Stomach (tissue), 8 donors: ENCODE measurements at regions not wholly inside any gene's neighbourhood (a gene's known extent, or its start where the extent isn't known, plus 50 kb on each side); places are given as distances from the start of the nearest gene placed in this dataset.

Experiments used
- DNase-seq, 2 donors: peaks; one replicate each; pipeline versions ENCODE4 v3.0.0 to v3.0.0-alpha.2; 2013 to 2019
- H3K27ac ChIP-seq, 5 donors: fragments of 200-600 bp in 4 of 5; sonication (generic) in 4 of 5; one replicate each; pipeline ENCODE4 v1.5.1; 2013 to 2019; ENCODE audit warnings: mild to moderate bottlenecking in 1 of 5, moderate library complexity in 1 of 5
- H3K27me3 ChIP-seq, 3 donors: fragments of 200-600 bp; sonication (generic); one replicate each; pipeline ENCODE4 v1.5.1; 2017 to 2019; ENCODE audit warnings: mixed run types in 1 of 3
- H3K36me3 ChIP-seq, 4 donors: fragments of 200-600 bp; sonication (generic); 1 replicate in 3 of 4; 2 replicates in 1 of 4; pipeline ENCODE4 v1.5.1; 2016 to 2019
- H3K4me1 ChIP-seq, 4 donors: fragments of 200-600 bp; sonication (generic); one replicate each; pipeline ENCODE4 v1.5.1; 2016 to 2019
- H3K4me3 ChIP-seq, 4 donors: fragments of 200-600 bp; sonication (generic) in 3 of 4; one replicate each; pipeline ENCODE4 v1.5.1; 2016 to 2019; ENCODE audit warnings: mild to moderate bottlenecking in 1 of 4
- H3K9me3 ChIP-seq, 4 donors: fragments of 200-600 bp; sonication (generic); one replicate each; pipeline ENCODE4 v1.5.1; 2016 to 2019
- CTCF ChIP-seq, 7 experiments: fragments of 450-650 bp in 4 of 7; fragments of 200-600 bp in 3 of 7; sonication (generic) in 3 of 7; IDR thresholded peaks; one replicate each; pipeline ENCODE4 v1.5.1; 2016 to 2019; ENCODE audit warnings: antibody characterized with exemption in 7 of 7, control low read depth in 2 of 7, mild to moderate bottlenecking in 1 of 7
- EP300 ChIP-seq: sonication (generic); formaldehyde crosslinking; IDR thresholded peaks from one replicate; pipeline ENCODE4 v1.6.1; 2017; ENCODE audit warnings: antibody characterized with exemption
- POLR2A ChIP-seq, 4 donors: fragments of 450-650 bp; IDR thresholded peaks; one replicate each; pipeline ENCODE4 v1.6.1; 2016; ENCODE audit warnings: antibody characterized with exemption in 4 of 4, control low read depth in 2 of 4, mild to moderate bottlenecking in 1 of 4, moderate library complexity in 1 of 4
- POLR2AphosphoS5 ChIP-seq, 3 donors: sonication (generic); formaldehyde crosslinking; IDR thresholded peaks; one replicate each; pipeline ENCODE4 v1.6.1; 2016; ENCODE audit warnings: antibody characterized with exemption in 3 of 3
- WGBS, 5 donors: extraction: QIAGEN DNeasy Blood & Tissue Kit in 3 of 5; methylation state at CpG; one replicate each; pipeline versions ENCODE4 v1.1.5 to v1.1.7; 2013 to 2018; 5-methylcytosine and 5-hydroxymethylcytosine counted together
- intact Hi-C: fragments of 100-400 bp; cut with DNase I; formaldehyde crosslinking; loops from one replicate; pipeline ENCODE4 v1.15.1; 2023; ENCODE audit warnings: low total_unique reads
- donor health status: healthy with polysubstance abuse.
- donor health status: Bipolar disorder and iron deficiency.
- donor health status: healthy.

- H3K4me3 ChIP-seq: no peak overlapping the region
- TF ChIP-seq EP300 (no peak), CTCF (IDR thresholded peaks at IDR 0.05) (no peak), POLR2A (IDR thresholded peaks at IDR 0.05) (no peak), POLR2AphosphoS5 (IDR thresholded peaks at IDR 0.05) (no peak)
- H3K27ac ChIP-seq: no peak overlapping the region
- H3K4me1 ChIP-seq: no peaks in the 10 kb centered on the region
- WGBS, 5 donors: 81 to 92% (median 87%) methylated on average over 8 of the region's 8 CpGs
- intact Hi-C loops: no loop called here
- peaks cover 0 to 5% (median 0%) of the 10 kb centered on the region in 4 donors for H3K9me3 ChIP-seq
- DNase-seq: no peak
- no peaks in the 10 kb centered on the region for H3K27me3 ChIP-seq
- H3K36me3 ChIP-seq: no peaks in the 10 kb centered on the region
Measured at GRCh38 chr7:84792231-84792893, 394.5 kb downstream of the SEMA3D start.

DNA sequence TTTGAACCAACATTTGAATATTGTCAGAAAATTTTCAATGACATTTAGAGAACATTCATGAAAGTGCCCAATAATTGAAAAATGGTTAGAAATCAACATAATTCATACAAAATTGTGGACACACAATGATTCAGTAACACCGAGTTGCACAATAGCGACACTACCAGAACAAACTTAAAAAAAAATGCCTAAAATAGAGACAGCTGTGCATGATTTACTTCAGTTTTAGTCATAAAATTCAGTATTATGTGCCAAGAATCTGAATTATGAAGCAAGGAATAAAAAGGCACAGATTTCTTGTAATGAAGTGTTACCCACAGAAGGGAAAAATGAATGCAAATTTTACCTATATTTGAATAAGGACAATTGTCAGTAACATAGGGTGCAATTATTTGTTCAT, 396.0 kb downstream of the SEMA3D start:
- intact Hi-C loops: no loop called here
- TF ChIP-seq EP300 (no peak), POLR2A (IDR thresholded peaks at IDR 0.05) (no peak), POLR2AphosphoS5 (IDR thresholded peaks at IDR 0.05) (no peak), CTCF (IDR thresholded peaks at IDR 0.05) (no peak)
- Histone ChIP-seq H3K27me3 (no peaks in the 10 kb centered on the region), H3K27ac (no peak overlapping the region), H3K4me3 (no peak overlapping the region), H3K4me1 (no peaks in the 10 kb centered on the region), H3K36me3 (no peaks in the 10 kb centered on the region), H3K9me3 (no peaks in the 10 kb centered on the region)
- no peak for DNase-seq
- 47 to 75% (median 74%) methylated on average over 2 of the region's 2 CpGs for WGBS, 5 donors

- 61 to 88% (median 75%) methylated on average over 2 of the region's 2 CpGs for WGBS, 5 donors
- intact Hi-C loops: no loop called here
- no peaks in the 10 kb centered on the region for H3K36me3 ChIP-seq
- no peak overlapping the region for H3K27ac ChIP-seq
- DNase-seq: no peak
- H3K9me3 ChIP-seq: no peaks in the 10 kb centered on the region
- TF ChIP-seq POLR2A (IDR thresholded peaks at IDR 0.05) (no peak), POLR2AphosphoS5 (IDR thresholded peaks at IDR 0.05) (no peak), CTCF (IDR thresholded peaks at IDR 0.05) (no peak), EP300 (no peak)
- no peak overlapping the region for H3K4me3 ChIP-seq
- no peaks in the 10 kb centered on the region for H3K27me3 ChIP-seq
- peaks cover 0 to 10% (median 0%) of the 10 kb centered on the region in 4 donors for H3K4me1 ChIP-seq
Measured at GRCh38 chr7:84786073-84786472, 400.8 kb downstream of the SEMA3D start.

- Histone ChIP-seq H3K27ac (no peak overlapping the region), H3K9me3 (no peaks in the 10 kb centered on the region), H3K4me1 (peaks cover 0 to 10% (median 0%) of the 10 kb centered on the region in 4 donors), H3K4me3 (no peak overlapping the region), H3K27me3 (no peaks in the 10 kb centered on the region), H3K36me3 (no peaks in the 10 kb centered on the region)
- TF ChIP-seq CTCF (IDR thresholded peaks at IDR 0.05): no peak
- DNase-seq: no peak
- WGBS, 5 donors: 79 to 86% (median 83%) methylated on average over 3 of the region's 3 CpGs
- intact Hi-C loops: no loop called here
Measured at GRCh38 chr7:84784450-84784849, 402.4 kb downstream of the SEMA3D start.
